ENCODE measurements at regions not wholly inside any gene's neighbourhood (a gene's known extent, or its start where the extent isn't known, plus 50 kb on each side); places are given as distances from the start of the nearest gene placed in this dataset.

- TF ChIP-seq CTCF (IDR thresholded peaks at IDR 0.05; ENCODE audit: insufficient read depth, low read depth, low read length, missing control alignments), result no peak
- no peak overlapping the region for H3K4me3 ChIP-seq (ENCODE audit: low read depth, low read length)
- DNase-seq (ENCODE audit: low read depth), result no peak
Observed at GRCh38 chr14:40129159-40129558, 696.9 kb upstream of the FBXO33 start.

- TF ChIP-seq CTCF (IDR thresholded peaks at IDR 0.05; ENCODE audit: insufficient read depth, low read depth, low read length, missing control alignments), result no peak
- DNase-seq (ENCODE audit: low read depth), result no peak
- no peak overlapping the region for H3K4me3 ChIP-seq (ENCODE audit: low read depth, low read length)
Observed at GRCh38 chr14:40123816-40124215, 691.6 kb upstream of the FBXO33 start.

- H3K4me3 ChIP-seq (ENCODE audit: low read depth, low read length), result peak overlapping the region; percentile 20
- peak; percentile 24 for DNase-seq (ENCODE audit: low read depth)
- TF ChIP-seq CTCF (IDR thresholded peaks at IDR 0.05; ENCODE audit: insufficient read depth, low read depth, low read length, missing control alignments), result no peak
Observed at GRCh38 chr14:40122968-40123648, 690.9 kb upstream of the FBXO33 start.

- no peak for TF ChIP-seq CTCF (IDR thresholded peaks at IDR 0.05; ENCODE audit: insufficient read depth, low read depth, low read length, missing control alignments)
- H3K4me3 ChIP-seq (ENCODE audit: low read depth, low read length), result no peak overlapping the region
- DNase-seq (ENCODE audit: low read depth), result peak; percentile 17
Observed at GRCh38 chr14:40119765-40120164, 687.5 kb upstream of the FBXO33 start.

- TF ChIP-seq CTCF (IDR thresholded peaks at IDR 0.05; ENCODE audit: insufficient read depth, low read depth, low read length, missing control alignments), result no peak
- no peak overlapping the region for H3K4me3 ChIP-seq (ENCODE audit: low read depth, low read length)
- DNase-seq (ENCODE audit: low read depth), result no peak
Observed at GRCh38 chr14:40119321-40119720, 687.1 kb upstream of the FBXO33 start.

DNA sequence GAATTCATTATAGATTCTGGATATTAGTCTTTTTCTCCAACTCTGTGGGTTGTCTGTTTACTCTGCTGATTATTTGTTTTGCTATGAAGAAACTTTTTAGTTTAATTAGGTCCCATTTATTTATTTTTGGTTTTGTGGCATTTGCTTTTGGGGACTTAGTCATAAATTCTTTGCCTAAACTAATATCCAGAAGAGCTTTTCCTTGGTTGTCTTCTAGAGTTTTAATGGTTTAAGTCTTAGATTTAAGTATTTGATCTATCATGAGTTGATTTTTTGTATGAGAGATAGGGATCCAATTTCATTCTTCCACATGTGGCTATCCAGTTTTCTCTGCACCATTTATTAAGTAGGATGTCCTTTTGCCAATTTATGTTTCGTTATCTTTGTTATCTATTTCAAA, 683.4 kb upstream of the FBXO33 start:
- TF ChIP-seq CTCF (IDR thresholded peaks at IDR 0.05; ENCODE audit: insufficient read depth, low read depth, low read length, missing control alignments), result no peak
- DNase-seq (ENCODE audit: low read depth), result no peak
- no peak overlapping the region for H3K4me3 ChIP-seq (ENCODE audit: low read depth, low read length)

DNA sequence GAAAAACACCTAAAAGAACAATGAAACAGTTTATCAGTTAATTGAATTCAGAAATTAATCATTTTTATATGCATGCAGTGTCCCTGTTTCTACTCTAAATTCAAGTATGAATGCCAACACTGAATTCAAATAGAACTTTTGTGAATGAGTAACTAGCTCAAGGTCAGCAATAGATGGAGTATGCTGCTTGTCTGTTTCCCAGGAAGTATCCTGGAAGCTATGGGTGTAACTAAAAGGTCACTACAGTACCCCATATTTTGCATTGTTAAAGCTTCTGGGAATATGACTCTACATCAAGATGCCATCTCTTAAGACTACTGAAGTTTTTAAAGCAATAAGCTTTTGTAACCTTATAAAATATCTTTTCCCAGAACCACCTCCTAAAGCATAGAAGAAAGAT, 681.4 kb upstream of the FBXO33 start:
- H3K4me3 ChIP-seq (ENCODE audit: low read depth, low read length), result no peak overlapping the region
- TF ChIP-seq CTCF (IDR thresholded peaks at IDR 0.05; ENCODE audit: insufficient read depth, low read depth, low read length, missing control alignments), result no peak
- DNase-seq (ENCODE audit: low read depth), result no peak

Data from GM12865 (cell line).